ENCODE measurements at regions not wholly inside any gene's neighbourhood (a gene's known extent, or its start where the extent isn't known, plus 50 kb on each side); places are given as distances from the start of the nearest gene placed in this dataset.

GRCh38 chr2:120612931-120613330, 122.7 kb upstream of the GLI2 start:
- H3K36me3 ChIP-seq: no peaks in the 10 kb centered on the region
- intact Hi-C loops (cut with micrococcal nuclease): no loop called here
- no peaks in the 10 kb centered on the region for H3K9me3 ChIP-seq (replicated peaks)
- TF ChIP-seq CTCF (IDR thresholded peaks at IDR 0.05; ENCODE audit: borderline replicate concordance): no peak
- no peak for DNase-seq
- no peaks in the 10 kb centered on the region for H3K4me1 ChIP-seq
- no peak overlapping the region for H3K27ac ChIP-seq (replicated peaks)
- H3K4me3 ChIP-seq: no peak overlapping the region
- peaks cover 47% of the 10 kb centered on the region for H3K27me3 ChIP-seq (ENCODE audit: low read depth)

DNA sequence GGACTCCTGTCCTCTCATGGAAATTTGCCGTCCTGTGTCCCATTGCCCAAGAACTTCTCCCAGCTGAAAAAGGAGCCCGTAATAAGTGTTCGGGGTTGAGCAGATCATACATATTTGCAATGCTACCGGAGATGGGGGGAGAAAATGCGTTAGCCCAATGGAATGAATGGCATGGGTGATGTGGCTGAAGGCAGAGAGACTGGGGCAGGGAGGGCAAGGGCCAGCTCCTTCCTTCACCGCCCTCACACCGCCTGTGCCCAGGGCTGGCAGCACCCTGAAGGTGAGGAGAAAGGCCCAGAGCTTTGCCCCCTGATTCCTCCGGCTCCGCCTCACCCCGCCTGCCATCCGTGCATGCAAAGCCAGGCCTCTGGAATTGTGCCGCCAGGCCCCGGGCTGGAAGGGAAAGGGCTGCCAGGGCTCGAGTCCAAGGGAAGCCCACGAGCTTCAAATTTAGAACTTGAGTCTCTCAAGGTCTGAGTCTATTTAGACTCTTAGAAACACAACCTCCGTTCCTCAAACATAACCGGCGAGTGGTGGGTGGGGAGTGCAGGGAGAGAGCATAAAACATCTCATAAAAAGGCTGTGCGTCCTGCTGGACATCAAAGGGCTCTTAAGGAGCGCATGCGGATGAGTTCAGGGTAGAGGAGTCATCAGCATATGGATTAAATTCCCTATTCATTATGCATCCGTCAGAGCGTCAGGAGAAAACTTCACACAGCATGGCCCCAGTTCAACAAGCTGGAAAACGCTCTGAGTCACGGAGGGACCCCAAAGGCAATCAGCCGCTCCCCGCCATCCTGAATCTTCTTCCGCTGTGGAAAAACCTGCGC, 121.7 kb upstream of the GLI2 start:
- no peak for TF ChIP-seq CTCF (IDR thresholded peaks at IDR 0.05; ENCODE audit: borderline replicate concordance)
- Histone ChIP-seq H3K4me1 (no peaks in the 10 kb centered on the region), H3K9me3 (replicated peaks) (no peaks in the 10 kb centered on the region), H3K27ac (replicated peaks) (no peak overlapping the region), H3K36me3 (no peaks in the 10 kb centered on the region), H3K27me3 (ENCODE audit: low read depth) (peaks cover 47% of the 10 kb centered on the region), H3K4me3 (no peak overlapping the region)
- DNase-seq: peak; percentile 13
- intact Hi-C loops (cut with micrococcal nuclease): no loop called here

- peak; percentile 7 for DNase-seq
- no peaks in the 10 kb centered on the region for H3K9me3 ChIP-seq (replicated peaks)
- H3K27ac ChIP-seq (replicated peaks): no peak overlapping the region
- H3K4me1 ChIP-seq: no peaks in the 10 kb centered on the region
- intact Hi-C loops (cut with micrococcal nuclease): no loop called here
- no peak for TF ChIP-seq CTCF (IDR thresholded peaks at IDR 0.05; ENCODE audit: borderline replicate concordance)
- H3K4me3 ChIP-seq: no peak overlapping the region
- no peaks in the 10 kb centered on the region for H3K36me3 ChIP-seq
- peaks cover 47% of the 10 kb centered on the region for H3K27me3 ChIP-seq (ENCODE audit: low read depth)
Observed at GRCh38 chr2:120614901-120615300, 120.8 kb upstream of the GLI2 start.

GRCh38 chr2:120616261-120616660, 119.4 kb upstream of the GLI2 start:
- Histone ChIP-seq H3K9me3 (replicated peaks) (no peaks in the 10 kb centered on the region), H3K36me3 (no peaks in the 10 kb centered on the region), H3K4me1 (no peaks in the 10 kb centered on the region), H3K27me3 (ENCODE audit: low read depth) (peaks cover 47% of the 10 kb centered on the region), H3K4me3 (no peak overlapping the region), H3K27ac (replicated peaks) (no peak overlapping the region)
- TF ChIP-seq CTCF (IDR thresholded peaks at IDR 0.05; ENCODE audit: borderline replicate concordance): no peak
- DNase-seq: no peak
- intact Hi-C loops (cut with micrococcal nuclease): no loop called here

DNA sequence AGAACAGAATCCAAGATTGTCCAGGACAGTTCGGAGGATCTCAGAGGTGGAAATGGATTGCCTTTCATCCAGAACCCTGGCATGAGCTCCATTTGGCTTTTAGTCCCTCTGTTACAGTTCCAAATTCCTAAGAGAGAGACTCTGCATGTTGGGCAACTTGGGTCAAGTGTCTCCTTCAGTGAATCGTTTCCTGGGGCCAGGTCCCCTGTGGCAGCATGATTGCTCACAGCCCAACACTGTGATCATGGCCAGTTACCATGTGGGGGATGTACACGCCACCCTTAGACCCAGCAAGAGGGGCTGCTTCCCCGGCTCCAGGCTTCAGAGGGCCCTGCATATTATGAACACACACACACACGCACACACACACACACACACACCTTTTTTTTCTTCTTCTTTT, 118.6 kb upstream of the GLI2 start:
- DNase-seq: no peak
- intact Hi-C loops (cut with micrococcal nuclease): no loop called here

More for the DNA sequence above, 118.6 kb upstream of the GLI2 start:
- no peaks in the 10 kb centered on the region for H3K4me1 ChIP-seq
- TF ChIP-seq CTCF (IDR thresholded peaks at IDR 0.05; ENCODE audit: borderline replicate concordance): no peak
- no peak overlapping the region for H3K4me3 ChIP-seq
- H3K9me3 ChIP-seq (replicated peaks): peaks cover under 1% of the 10 kb centered on the region
- H3K36me3 ChIP-seq: no peaks in the 10 kb centered on the region
- H3K27me3 ChIP-seq (ENCODE audit: low read depth): peaks cover 40% of the 10 kb centered on the region
- no peak overlapping the region for H3K27ac ChIP-seq (replicated peaks)

All from left ventricle myocardium inferior (tissue), 1 donor.